ENCODE measurements at regions not wholly inside any gene's neighbourhood (a gene's known extent, or its start where the extent isn't known, plus 50 kb on each side); places are given as distances from the start of the nearest gene placed in this dataset.

- DNase-seq (ENCODE audit: extremely low read depth in 1 of 4, low spot score in 3 of 4) = no peak
- BruUV-seq (replicated peaks) = no TSS peak
- Histone ChIP-seq H3K9me3 (replicated peaks; ENCODE audit: control insufficient read depth, insufficient read depth, low read depth, low read length) (no peaks in the 10 kb centered on the region), H4K20me1 (replicated peaks; ENCODE audit: control insufficient read depth, insufficient read depth, low read length) (no peaks in the 10 kb centered on the region), H3K9ac (ENCODE audit: insufficient read depth in 1 of 2, low read depth in 2 of 2, low read length in 2 of 2) (no peak overlapping the region), H3K36me3 (ENCODE audit: control insufficient read depth, insufficient read depth, low read length) (no peaks in the 10 kb centered on the region), H3K4me2 (ENCODE audit: insufficient read depth, low read length) (no peak overlapping the region), H3K4me3 (no peak overlapping the region), H3K4me1 (replicated peaks in 1 of 2; ENCODE audit: control insufficient read depth in 2 of 2, insufficient read depth in 2 of 2, low read length in 2 of 2) (no peaks in the 10 kb centered on the region), H2AFZ (ENCODE audit: low read depth, low read length) (no peak overlapping the region), H3K79me2 (ENCODE audit: control insufficient read depth, insufficient read depth, low read length) (no peaks in the 10 kb centered on the region), H3K9me1 (ENCODE audit: control insufficient read depth, insufficient read depth, low read length) (no peaks in the 10 kb centered on the region), H3K27ac (ENCODE audit: extremely low read depth, low read depth, low read length) (no peak overlapping the region), H3K27me3 (ENCODE audit: control insufficient read depth in 2 of 2, insufficient read depth in 2 of 2, low read length in 2 of 2) (no peaks in the 10 kb centered on the region)
- ATAC-seq = no peak
- in situ Hi-C loops (cut with MboI) = no loop called here
- ChIA-PET CTCF (ENCODE audit: low intra/inter-chr PET ratio) (no interaction called here), POLR2A (no interaction called here)
- intact Hi-C loops (cut with micrococcal nuclease) = no loop called here
- 1% methylated on average over 5 of the region's 5 CpGs for WGBS (ENCODE audit: insufficient coverage, low coverage, missing lambda C conversion rate)
- TF ChIP-seq NFYB (IDR thresholded peaks at IDR 0.05; ENCODE audit: extremely low read depth, insufficient read length) = no peak
- FAIRE-seq = no peak
Measured at GRCh38 chr2:19120181-19120580, 238.2 kb downstream of the OSR1 start.

- no TSS peak for BruUV-seq (replicated peaks)
- Histone ChIP-seq H3K9me3 (replicated peaks; ENCODE audit: control insufficient read depth, insufficient read depth, low read depth, low read length) (no peaks in the 10 kb centered on the region), H3K27me3 (ENCODE audit: control insufficient read depth in 2 of 2, insufficient read depth in 2 of 2, low read length in 2 of 2) (no peaks in the 10 kb centered on the region), H3K9ac (ENCODE audit: insufficient read depth in 1 of 2, low read depth in 2 of 2, low read length in 2 of 2) (no peak overlapping the region), H4K20me1 (replicated peaks; ENCODE audit: control insufficient read depth, insufficient read depth, low read length) (no peaks in the 10 kb centered on the region), H2AFZ (ENCODE audit: low read depth, low read length) (no peak overlapping the region), H3K27ac (ENCODE audit: extremely low read depth, low read depth, low read length) (no peak overlapping the region), H3K9me1 (ENCODE audit: control insufficient read depth, insufficient read depth, low read length) (no peaks in the 10 kb centered on the region), H3K4me3 (no peak overlapping the region), H3K36me3 (ENCODE audit: control insufficient read depth, insufficient read depth, low read length) (no peaks in the 10 kb centered on the region), H3K79me2 (ENCODE audit: control insufficient read depth, insufficient read depth, low read length) (no peaks in the 10 kb centered on the region), H3K4me1 (replicated peaks in 1 of 2; ENCODE audit: control insufficient read depth in 2 of 2, insufficient read depth in 2 of 2, low read length in 2 of 2) (no peaks in the 10 kb centered on the region), H3K4me2 (ENCODE audit: insufficient read depth, low read length) (no peak overlapping the region)
- in situ Hi-C loops (cut with MboI) (no loop called here), intact Hi-C loops (cut with micrococcal nuclease) (no loop called here)
- TF ChIP-seq TSC22D4 (tag; IDR thresholded peaks at IDR 0.05) (no peak), CC2D1A (IDR thresholded peaks at IDR 0.05) (no peak), ZNF140 (CRISPR knock-in tag; IDR thresholded peaks at IDR 0.05) (no peak), CBX5 (IDR thresholded peaks at IDR 0.05; ENCODE audit: borderline replicate concordance, low read depth) (no peak), XRCC4 (IDR thresholded peaks at IDR 0.05; ENCODE audit: extremely low read depth, insufficient read depth, insufficient read length) (no peak), SMAD1 (IDR thresholded peaks at IDR 0.05; ENCODE audit: low read depth, low read length, partially characterized antibody) (no peak), BRD4 (IDR thresholded peaks at IDR 0.05) (no peak), FOXO4 (CRISPR knock-in tag; IDR thresholded peaks at IDR 0.05) (no peak), EP400 (IDR thresholded peaks at IDR 0.05) (no peak)
- POLR2A ChIA-PET = no interaction called here
- WGBS (ENCODE audit: insufficient coverage, low coverage, missing lambda C conversion rate) = 3% methylated on average over 3 of the region's 3 CpGs
- no peak for FAIRE-seq
- ATAC-seq = no peak
- CTCF ChIA-PET (ENCODE audit: low intra/inter-chr PET ratio) = no interaction called here
- DNase-seq (ENCODE audit: extremely low read depth in 1 of 4, low spot score in 3 of 4) = no peak
Measured at GRCh38 chr2:19119326-19120001, 239.0 kb downstream of the OSR1 start.
